Prostate gland (tissue), 2 donors: ENCODE measurements at regions not wholly inside any gene's neighbourhood (a gene's known extent, or its start where the extent isn't known, plus 50 kb on each side); places are given as distances from the start of the nearest gene placed in this dataset.

ENCODE experiments used
- CTCF ChIP-seq, 4 experiments: fragments of 200-600 bp in 2 of 4; fragments of 450-650 bp in 2 of 4; sonication (generic) in 2 of 4; IDR thresholded peaks; 1 replicate in 3 of 4; 2 replicates in 1 of 4; pipeline ENCODE4 v1.5.1; 2016 to 2019; ENCODE audit warnings: antibody characterized with exemption in 4 of 4, mild to moderate bottlenecking in 2 of 4, moderate library complexity in 2 of 4
- POLR2AphosphoS5 ChIP-seq: sonication (generic); formaldehyde crosslinking; IDR thresholded peaks from one replicate; pipeline ENCODE4 v1.6.1; 2017; ENCODE audit warnings: antibody characterized with exemption

GRCh38 chr10:3399756-3400155 lies 227.2 kb upstream of the PITRM1 start:
- TF ChIP-seq CTCF (IDR thresholded peaks at IDR 0.05) (no peak), POLR2AphosphoS5 (no peak)
